Neural progenitor cell (in vitro differentiated cells): ENCODE measurements at regions not wholly inside any gene's neighbourhood (a gene's known extent, or its start where the extent isn't known, plus 50 kb on each side); places are given as distances from the start of the nearest gene placed in this dataset.

ENCODE experiments used
- CTCF ChIP-seq: fragments of 200-600 bp; sonication (generic); IDR thresholded peaks from 2 replicates; pipeline ENCODE4 v1.5.1; 2017; ENCODE audit warnings: antibody characterized with exemption, mild to moderate bottlenecking
- EZH2 ChIP-seq: fragments of 200-600 bp; sonication (generic); IDR thresholded peaks from 2 replicates; pipeline ENCODE4 v1.6.1; 2017; ENCODE audit warnings: antibody characterized with exemption, mild to moderate bottlenecking, moderate library complexity

GRCh38 chr11:112616327-112617097 lies 344.7 kb upstream of the NCAM1 start:
- TF ChIP-seq EZH2, result no peak
- no peak for TF ChIP-seq CTCF
